ENCODE measurements at regions not wholly inside any gene's neighbourhood (a gene's known extent, or its start where the extent isn't known, plus 50 kb on each side); places are given as distances from the start of the nearest gene placed in this dataset.

DNA sequence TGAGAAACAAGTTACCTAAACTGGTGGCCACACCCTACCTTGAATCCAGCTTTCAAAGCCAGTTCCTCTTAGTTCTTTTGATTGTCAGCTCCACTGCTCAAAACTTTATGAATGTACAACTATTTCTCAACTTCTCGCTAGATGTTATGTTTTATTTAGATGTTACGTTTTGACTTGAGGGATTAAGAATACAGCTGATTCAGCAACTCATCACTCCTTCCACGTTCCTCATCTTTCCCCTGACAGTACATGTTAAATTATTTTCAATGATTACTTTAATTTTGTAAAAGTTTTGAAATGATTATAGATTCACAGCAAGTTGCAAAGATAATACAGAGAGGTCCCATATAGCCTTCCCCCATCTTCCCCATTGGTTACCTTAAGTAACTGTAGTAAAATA lies 553.4 kb downstream of the GALR1 start:
- TF ChIP-seq, protein P1, sequence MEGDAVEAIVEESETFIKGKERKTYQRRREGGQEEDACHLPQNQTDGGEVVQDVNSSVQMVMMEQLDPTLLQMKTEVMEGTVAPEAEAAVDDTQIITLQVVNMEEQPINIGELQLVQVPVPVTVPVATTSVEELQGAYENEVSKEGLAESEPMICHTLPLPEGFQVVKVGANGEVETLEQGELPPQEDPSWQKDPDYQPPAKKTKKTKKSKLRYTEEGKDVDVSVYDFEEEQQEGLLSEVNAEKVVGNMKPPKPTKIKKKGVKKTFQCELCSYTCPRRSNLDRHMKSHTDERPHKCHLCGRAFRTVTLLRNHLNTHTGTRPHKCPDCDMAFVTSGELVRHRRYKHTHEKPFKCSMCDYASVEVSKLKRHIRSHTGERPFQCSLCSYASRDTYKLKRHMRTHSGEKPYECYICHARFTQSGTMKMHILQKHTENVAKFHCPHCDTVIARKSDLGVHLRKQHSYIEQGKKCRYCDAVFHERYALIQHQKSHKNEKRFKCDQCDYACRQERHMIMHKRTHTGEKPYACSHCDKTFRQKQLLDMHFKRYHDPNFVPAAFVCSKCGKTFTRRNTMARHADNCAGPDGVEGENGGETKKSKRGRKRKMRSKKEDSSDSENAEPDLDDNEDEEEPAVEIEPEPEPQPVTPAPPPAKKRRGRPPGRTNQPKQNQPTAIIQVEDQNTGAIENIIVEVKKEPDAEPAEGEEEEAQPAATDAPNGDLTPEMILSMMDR (optimal IDR thresholded peaks at IDR 0.05 in 1 of 3, IDR thresholded peaks at IDR 0.05 in 1 of 3, conservative IDR thresholded peaks at IDR 0.05 in 1 of 3; ENCODE audit: extremely low read depth in 1 of 3, insufficient read depth in 2 of 3, low read length in 3 of 3): no peak
- no peak for TF ChIP-seq EZH2 (IDR thresholded peaks at IDR 0.05; ENCODE audit: low read length)

Measured in keratinocyte (primary cell).